22Rv1 (cell line): ENCODE measurements at regions not wholly inside any gene's neighbourhood (a gene's known extent, or its start where the extent isn't known, plus 50 kb on each side); places are given as distances from the start of the nearest gene placed in this dataset.

Experiments
- CTCF ChIP-seq: fragments of 450-650 bp; IDR thresholded peaks from 2 replicates; pipeline ENCODE4 v1.5.1; 2017; ENCODE audit warnings: mild to moderate bottlenecking
- ZFX ChIP-seq: fragments of 450-650 bp; IDR thresholded peaks from 2 replicates; pipeline ENCODE4 v1.6.1; 2017; ENCODE audit warnings: antibody characterized with exemption, borderline replicate concordance

DNA sequence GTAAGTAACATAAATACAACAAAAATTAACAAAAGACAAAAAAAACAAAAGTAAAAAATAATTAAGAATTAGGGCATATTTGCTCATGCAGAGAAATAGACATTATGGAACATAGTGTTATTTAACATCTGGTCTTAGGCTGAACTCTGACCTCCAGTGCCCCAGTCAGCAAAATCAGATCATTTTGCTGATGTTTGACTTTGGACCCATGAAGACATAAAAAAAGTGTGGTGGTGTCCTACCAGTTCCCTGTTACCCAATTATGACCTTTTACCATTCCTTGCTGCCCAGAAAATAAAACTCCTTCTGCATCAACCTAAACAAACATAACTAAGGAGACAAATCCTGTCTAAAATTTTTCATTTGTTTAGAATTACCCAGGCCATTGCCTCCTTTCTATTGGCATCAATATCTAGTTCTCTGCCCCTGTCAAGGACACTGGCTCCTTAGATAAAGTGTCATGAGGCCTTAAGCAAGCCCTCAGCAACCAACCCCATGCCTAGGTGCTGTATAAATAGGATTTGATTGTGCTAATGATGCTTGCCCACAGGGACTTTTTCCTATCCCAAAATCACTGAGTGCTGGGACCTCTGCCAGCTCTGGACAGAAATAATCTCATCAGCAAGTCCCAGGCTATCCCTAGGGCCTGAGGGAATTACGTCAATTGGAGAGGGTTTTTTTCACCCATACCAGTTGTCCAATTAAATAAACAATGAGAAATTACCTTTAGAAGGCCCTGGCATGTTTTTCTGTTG lies 334.5 kb upstream of the UMPS start:
- TF ChIP-seq CTCF, result no peak
- TF ChIP-seq ZFX, result no peak
